Mesodermal cell (in vitro differentiated cells): ENCODE measurements at regions not wholly inside any gene's neighbourhood (a gene's known extent, or its start where the extent isn't known, plus 50 kb on each side); places are given as distances from the start of the nearest gene placed in this dataset.

Experiments used
- H3K27ac ChIP-seq: 2 replicates; pipeline ENCODE4 v1.7.0; 2013; ENCODE audit warnings: mild to moderate bottlenecking, low read depth, low read length, moderate library complexity; ENCODE audit not compliant: severe bottlenecking
- H3K36me3 ChIP-seq: 2 replicates; pipeline ENCODE4 v1.7.1; 2013; ENCODE audit warnings: mild to moderate bottlenecking, low read length, moderate library complexity; ENCODE audit not compliant: control insufficient read depth, insufficient read depth
- H3K4me1 ChIP-seq: one replicate; pipeline ENCODE4 v1.7.1; 2013; ENCODE audit warnings: mild to moderate bottlenecking, low read length; ENCODE audit not compliant: insufficient read depth, control insufficient read depth, poor library complexity, severe bottlenecking
- H3K4me3 ChIP-seq: 2 replicates; pipeline ENCODE4 v1.7.0; 2013; ENCODE audit warnings: low read length, control low read depth, mild to moderate bottlenecking; ENCODE audit not compliant: insufficient read depth, poor library complexity, severe bottlenecking; ENCODE audit errors: extremely low read depth
- H3K9me3 ChIP-seq: 2 replicates; pipeline ENCODE4 v1.7.1; 2013; ENCODE audit warnings: mild to moderate bottlenecking, low read length, moderate library complexity; ENCODE audit not compliant: control insufficient read depth
- WGBS, 2 experiments: methylation state at CpG; one replicate each; pipeline ENCODE4 v1.1.5; 2013; ENCODE audit warnings: missing lambda C conversion rate in 2 of 2; ENCODE audit not compliant: insufficient coverage in 2 of 2; 5-methylcytosine and 5-hydroxymethylcytosine counted together

DNA sequence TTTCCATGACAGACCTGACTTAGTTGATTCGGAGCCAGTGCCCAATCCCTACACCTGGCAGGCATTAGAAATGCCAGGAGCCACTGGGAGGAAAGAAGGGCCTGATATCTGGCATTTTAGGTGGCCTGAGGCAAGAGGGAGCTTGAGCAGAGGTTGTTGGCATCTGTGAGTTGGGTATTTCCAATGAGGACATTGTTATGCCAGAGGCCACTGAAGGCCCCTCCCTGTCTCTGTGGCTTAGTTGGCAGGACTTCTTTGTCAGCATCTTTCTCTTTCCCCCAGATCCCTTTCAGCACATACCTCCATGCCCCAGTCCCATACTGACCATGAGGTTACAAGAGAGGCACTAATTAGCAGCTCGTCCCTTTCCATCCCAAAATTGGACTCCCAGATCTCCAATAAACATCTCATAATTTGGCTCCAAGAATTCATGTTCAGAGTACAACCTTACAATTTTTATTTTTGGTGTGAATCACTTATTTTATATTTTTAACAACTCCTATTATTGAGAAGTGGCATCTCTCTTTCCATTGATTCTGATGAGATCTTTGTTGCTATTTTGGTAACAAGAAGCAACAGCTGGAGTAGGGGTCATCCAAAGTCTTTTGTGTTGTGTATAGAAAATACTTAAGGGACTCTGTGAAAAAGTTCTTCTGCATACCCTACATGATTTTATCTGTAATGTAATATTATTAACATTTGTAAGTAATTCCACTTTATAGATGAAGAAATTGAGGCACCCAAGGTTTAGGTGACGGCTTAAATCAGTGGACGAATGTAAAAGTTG, 68.6 kb upstream of the MAP3K1 start:
- H3K27ac ChIP-seq, result no peak overlapping the region
- no peak overlapping the region for H3K4me3 ChIP-seq
- H3K9me3 ChIP-seq, result no peaks in the 10 kb centered on the region
- 100% methylated on average over 1 to 2 of the region's 4 CpGs for WGBS, 2 experiments
- H3K4me1 ChIP-seq, result no peaks in the 10 kb centered on the region
- no peaks in the 10 kb centered on the region for H3K36me3 ChIP-seq

DNA sequence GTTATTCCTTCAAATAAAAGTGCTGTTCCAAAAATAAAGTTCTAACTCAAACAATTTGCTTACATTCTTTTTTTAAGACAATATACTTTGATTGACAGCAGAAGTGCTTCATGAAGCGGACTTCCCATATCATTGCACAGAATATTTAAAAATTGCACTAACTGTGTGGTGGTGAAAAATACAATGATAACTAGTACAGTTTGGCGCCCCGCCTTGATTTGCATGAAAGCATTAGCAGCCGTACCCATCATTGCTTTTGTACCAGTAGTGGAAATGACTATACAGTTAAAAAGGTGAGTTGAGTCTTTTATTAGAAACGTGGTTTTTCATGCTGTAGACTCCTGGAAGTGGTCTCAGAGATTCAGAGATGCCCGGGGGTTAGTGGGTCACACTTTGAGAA, 69.5 kb upstream of the MAP3K1 start:
- no peak overlapping the region for H3K4me3 ChIP-seq
- no peaks in the 10 kb centered on the region for H3K36me3 ChIP-seq
- no peaks in the 10 kb centered on the region for H3K4me1 ChIP-seq
- 93 to 100% methylated on average over 5 of the region's 6 CpGs for WGBS, 2 experiments
- no peak overlapping the region for H3K27ac ChIP-seq
- H3K9me3 ChIP-seq, result no peaks in the 10 kb centered on the region

DNA sequence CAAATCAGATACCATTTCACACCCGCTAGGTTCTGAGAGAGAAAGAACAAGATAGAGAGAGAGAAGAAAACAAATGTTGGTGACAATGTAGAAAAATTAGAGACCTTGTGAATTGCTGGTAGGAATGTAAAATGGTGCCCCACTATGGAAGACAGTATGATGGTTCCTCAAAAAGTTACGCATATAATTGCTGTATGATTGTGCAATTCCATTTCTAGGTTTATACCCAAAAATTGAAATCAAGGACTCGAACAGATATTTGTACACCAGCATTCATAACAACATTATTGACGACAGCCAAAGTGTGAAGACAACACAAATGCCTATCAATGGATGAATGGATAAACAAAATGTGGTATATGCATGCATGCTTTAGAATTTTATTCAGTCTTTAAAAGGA, 74.5 kb upstream of the MAP3K1 start:
- Histone ChIP-seq H3K4me3 (no peak overlapping the region), H3K4me1 (peaks cover 23% of the 10 kb centered on the region), H3K27ac (no peak overlapping the region), H3K9me3 (no peaks in the 10 kb centered on the region), H3K36me3 (no peaks in the 10 kb centered on the region)
- WGBS, 2 experiments, result no CpG with 5 or more reads among the region's 4 CpGs

DNA sequence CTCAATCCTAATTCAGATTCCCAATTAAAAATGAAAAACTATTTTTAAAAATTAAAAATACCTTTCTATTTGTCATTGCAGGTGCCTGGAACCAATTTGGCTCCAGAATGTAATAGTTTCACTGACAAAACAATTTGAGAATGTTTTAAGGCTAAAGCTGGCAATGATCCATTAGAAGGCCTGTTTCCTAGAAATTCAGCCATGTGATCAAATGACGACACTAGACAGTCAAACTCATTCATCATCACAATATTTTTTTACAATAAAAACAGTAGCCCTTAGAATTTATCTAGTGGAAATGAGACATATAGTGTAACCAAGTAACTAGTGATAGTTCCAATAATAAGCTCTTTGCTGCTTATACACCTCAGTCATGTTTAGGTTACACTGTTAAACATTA, 75.4 kb upstream of the MAP3K1 start:
- Histone ChIP-seq H3K36me3 (no peaks in the 10 kb centered on the region), H3K27ac (no peak overlapping the region), H3K4me3 (no peak overlapping the region), H3K9me3 (no peaks in the 10 kb centered on the region), H3K4me1 (peaks cover 24% of the 10 kb centered on the region)
- WGBS, 2 experiments, result no CpG with 5 or more reads among the region's 1 CpG

DNA sequence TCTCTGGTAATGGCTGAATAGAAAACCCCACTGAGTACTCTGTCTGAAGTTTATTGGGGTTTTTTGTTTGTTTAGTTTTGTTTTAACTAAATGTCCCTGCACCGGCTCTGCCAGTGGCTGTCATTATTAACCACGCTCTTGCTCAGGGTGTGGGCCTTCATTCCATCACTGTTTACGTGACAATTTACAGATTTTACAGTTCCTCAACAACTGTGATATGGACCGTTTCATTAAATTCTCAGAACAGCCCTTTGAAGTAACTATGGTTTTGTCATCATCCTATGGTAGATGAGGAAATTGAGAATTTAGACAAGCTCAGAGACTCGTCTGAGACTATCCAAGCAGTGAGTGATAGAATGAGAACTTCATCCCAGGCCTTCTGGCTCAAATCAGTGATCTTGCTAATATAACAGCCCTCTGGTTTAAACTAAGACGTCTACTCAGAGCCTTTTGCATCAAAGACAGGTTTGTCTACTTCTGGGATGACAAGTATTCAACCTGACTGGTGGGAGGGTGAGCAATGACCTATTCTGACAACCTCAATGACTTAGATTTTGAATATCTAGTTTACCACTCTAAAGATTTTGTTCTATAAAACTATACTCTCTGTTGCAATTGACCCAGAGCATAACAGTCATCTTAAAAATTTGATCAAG, 77.3 kb upstream of the MAP3K1 start:
- Histone ChIP-seq H3K4me3 (no peak overlapping the region), H3K27ac (no peak overlapping the region), H3K9me3 (no peaks in the 10 kb centered on the region), H3K36me3 (no peaks in the 10 kb centered on the region), H3K4me1 (peaks cover 24% of the 10 kb centered on the region)
- 87 to 98% methylated on average over 3 to 5 of the region's 6 CpGs for WGBS, 2 experiments

DNA sequence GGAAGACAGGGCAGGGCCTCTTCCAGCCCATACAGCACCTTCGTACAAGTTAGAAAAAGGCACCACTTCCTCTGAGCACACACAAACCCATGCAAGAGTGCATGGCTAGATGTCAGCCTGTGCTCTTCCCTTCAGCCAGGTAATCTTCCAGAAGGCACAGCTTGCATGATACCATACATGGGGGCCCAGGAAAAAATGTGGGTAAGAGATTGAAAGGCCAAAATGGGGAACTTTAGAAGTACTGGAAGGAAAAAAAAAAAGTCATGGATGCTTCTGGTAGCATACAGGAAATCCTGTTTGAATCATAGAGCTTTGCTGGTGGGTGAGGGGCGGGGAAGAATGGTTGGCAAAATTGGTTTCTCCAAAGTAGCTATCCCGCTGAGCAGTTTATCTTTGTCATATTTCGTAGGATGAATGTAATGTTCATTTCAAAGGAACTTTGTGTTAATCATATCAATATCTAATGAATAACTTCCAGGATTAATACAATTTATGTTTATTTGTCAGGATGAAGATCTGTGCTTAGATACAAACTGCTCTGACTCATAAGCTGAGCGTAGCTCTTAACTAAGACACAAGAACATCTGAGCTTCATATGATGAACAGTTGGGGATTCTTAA, 78.2 kb upstream of the MAP3K1 start:
- peaks cover 24% of the 10 kb centered on the region for H3K4me1 ChIP-seq
- no peaks in the 10 kb centered on the region for H3K9me3 ChIP-seq
- 95 to 100% methylated on average over 1 to 3 of the region's 5 CpGs for WGBS, 2 experiments
- H3K4me3 ChIP-seq, result no peak overlapping the region
- no peak overlapping the region for H3K27ac ChIP-seq
- no peaks in the 10 kb centered on the region for H3K36me3 ChIP-seq

DNA sequence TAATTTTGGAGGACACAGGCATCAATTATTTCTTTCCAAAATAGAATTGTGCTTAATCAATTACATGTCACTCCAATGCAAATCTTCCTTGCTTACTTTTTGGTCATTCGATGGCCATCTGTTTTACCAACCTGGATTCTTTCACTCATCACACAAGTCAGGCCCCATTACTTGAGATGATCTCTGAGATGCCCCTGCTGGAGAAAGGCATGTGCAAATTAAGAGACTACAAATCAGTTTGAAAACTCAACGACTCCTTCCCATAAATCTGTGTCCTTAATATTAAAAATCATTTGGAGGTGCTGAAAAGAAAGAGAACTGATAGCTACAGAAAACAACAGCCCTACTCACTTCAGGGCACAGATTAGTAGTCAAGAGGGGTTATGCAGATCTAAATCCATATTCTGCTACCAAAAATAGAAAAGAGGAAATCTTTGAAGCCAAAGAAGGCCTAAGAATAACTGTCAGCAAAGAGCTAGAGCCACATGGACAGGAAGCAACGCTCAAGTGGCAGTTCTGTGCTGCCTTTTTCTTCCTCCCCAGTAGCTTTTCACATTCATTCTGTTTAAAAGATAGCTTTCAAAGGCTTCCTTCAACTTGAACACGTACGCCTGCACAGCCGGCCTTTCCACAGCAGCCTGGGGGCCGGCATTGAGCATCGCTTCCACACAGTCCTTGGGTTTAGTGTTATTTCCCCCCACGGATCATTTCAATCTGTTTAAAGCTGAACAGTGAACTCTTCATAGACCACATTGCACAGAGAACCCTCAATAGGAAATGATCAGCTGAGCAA, 79.3 kb upstream of the MAP3K1 start:
- Histone ChIP-seq H3K36me3 (no peaks in the 10 kb centered on the region), H3K27ac (peak overlapping the region; percentile 38), H3K9me3 (no peaks in the 10 kb centered on the region), H3K4me3 (no peak overlapping the region), H3K4me1 (peaks cover 24% of the 10 kb centered on the region)
- 88 to 89% methylated on average over 8 of the region's 9 CpGs for WGBS, 2 experiments

DNA sequence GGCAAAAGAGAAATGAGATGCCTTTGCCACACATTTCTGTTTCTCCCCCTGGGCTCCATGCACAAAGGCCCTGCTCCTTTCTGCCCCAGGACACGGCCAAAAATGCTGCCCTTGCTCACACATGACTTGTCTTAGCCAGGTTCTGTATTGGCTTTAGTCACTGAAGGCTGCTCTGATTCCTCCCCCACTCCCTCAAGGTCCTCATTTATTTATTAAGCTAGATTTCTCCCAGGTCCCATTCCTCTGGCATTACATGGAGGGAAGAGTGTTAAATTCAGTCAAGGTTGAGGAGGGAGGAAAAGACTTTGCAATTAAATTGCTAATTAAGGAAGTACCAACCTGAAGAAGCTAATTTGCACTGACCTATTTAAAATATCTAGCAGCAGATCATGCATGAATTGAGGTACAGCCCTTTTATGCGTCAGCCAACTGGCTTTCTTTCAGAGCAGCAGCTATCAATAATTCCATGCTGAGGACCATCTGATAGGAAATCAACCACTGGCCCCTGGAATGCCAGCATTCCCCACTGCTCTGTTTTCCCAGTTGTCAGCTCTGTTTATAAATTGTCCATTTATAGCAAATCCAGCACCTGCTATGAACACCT, 81.2 kb upstream of the MAP3K1 start:
- no peaks in the 10 kb centered on the region for H3K9me3 ChIP-seq
- 74 to 93% methylated on average over 2 of the region's 2 CpGs for WGBS, 2 experiments

DNA sequence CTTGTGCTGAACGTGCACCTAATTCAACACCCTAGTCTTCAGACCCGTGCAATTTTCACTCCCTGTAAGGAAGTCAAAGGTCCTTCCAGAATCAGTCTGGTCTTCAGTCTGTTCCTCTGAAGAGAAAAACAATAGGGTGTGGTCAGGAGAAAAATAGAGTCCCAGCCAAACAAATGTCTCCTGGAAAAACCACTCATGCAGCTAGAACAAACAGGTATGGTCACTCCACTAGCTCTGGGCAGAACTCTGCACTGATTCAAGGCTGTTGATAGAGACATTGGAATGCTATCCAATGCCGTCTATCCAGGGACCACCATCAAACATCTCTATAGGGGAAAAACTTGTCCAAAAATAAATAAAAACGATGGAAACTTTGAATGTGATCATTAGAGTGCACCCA, 81.8 kb upstream of the MAP3K1 start:
- 82 to 100% methylated on average over 1 to 3 of the region's 4 CpGs for WGBS, 2 experiments
- Histone ChIP-seq H3K4me3 (no peak overlapping the region), H3K27ac (no peak overlapping the region), H3K4me1 (peaks cover 24% of the 10 kb centered on the region), H3K36me3 (no peaks in the 10 kb centered on the region), H3K9me3 (no peaks in the 10 kb centered on the region)

More for the DNA sequence above, 81.2 kb upstream of the MAP3K1 start:
- no peaks in the 10 kb centered on the region for H3K36me3 ChIP-seq
- no peak overlapping the region for H3K4me3 ChIP-seq
- no peak overlapping the region for H3K27ac ChIP-seq
- H3K4me1 ChIP-seq, result peaks cover 24% of the 10 kb centered on the region

DNA sequence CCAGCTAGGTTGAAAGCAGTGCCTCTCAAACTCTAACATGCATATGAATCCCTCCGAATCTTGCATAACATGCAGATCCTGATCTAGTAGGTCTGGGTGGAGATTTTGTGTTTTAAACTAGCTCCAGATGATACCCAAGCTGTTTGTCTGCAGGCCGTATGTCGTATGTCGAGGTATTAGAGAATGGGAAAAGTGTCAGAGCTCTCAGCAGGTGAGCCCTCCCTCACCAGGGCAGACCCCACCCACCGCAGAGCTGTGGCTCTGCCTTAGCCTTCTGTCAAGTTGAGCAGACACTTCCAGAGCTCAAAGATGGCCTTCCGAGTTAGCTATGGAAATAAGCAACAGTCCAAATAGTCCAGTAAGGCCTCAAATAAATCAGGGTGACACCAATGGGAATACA, 83.2 kb upstream of the MAP3K1 start:
- H3K4me1 ChIP-seq, result peaks cover 14% of the 10 kb centered on the region
- no peaks in the 10 kb centered on the region for H3K9me3 ChIP-seq
- H3K36me3 ChIP-seq, result no peaks in the 10 kb centered on the region
- 65 to 81% methylated on average over 4 to 5 of the region's 6 CpGs for WGBS, 2 experiments
- no peak overlapping the region for H3K27ac ChIP-seq
- no peak overlapping the region for H3K4me3 ChIP-seq
